D721Med (cell line): ENCODE measurements at regions not wholly inside any gene's neighbourhood (a gene's known extent, or its start where the extent isn't known, plus 50 kb on each side); places are given as distances from the start of the nearest gene placed in this dataset.

Experiments
- DNase-seq: peaks from one replicate; pipeline ENCODE4 v3.0.0; 2011; ENCODE audit warnings: low spot score; ENCODE audit not compliant: insufficient read length
- FAIRE-seq: peaks from 2 replicates; lab custom pipeline; 2011; peaks lifted over from hg19 to GRCh38; lab: Jason Lieb, UNC
- CTCF ChIP-seq: IDR thresholded peaks from 2 replicates; pipeline ENCODE4 v1.5.1; 2012; ENCODE audit warnings: mild to moderate bottlenecking, control low read depth; ENCODE audit not compliant: insufficient read depth; ENCODE audit errors: missing control alignments

GRCh38 chr12:38469715-38470114, 153.1 kb downstream of the ALG10B start:
- no peak for DNase-seq
- FAIRE-seq: no peak

GRCh38 chr12:38477340-38478090, 160.9 kb downstream of the ALG10B start:
- no peak for DNase-seq
- FAIRE-seq: no peak
- no peak for TF ChIP-seq CTCF

More at GRCh38 chr12:38469715-38470114, 153.1 kb downstream of the ALG10B start:
- TF ChIP-seq CTCF: no peak

- DNase-seq (no peak), FAIRE-seq (no peak)
- TF ChIP-seq CTCF: no peak
Observed at GRCh38 chr12:38480594-38480993, 164.0 kb downstream of the ALG10B start.

- no peak for TF ChIP-seq CTCF
- FAIRE-seq (no peak), DNase-seq (no peak)
Observed at GRCh38 chr12:38484821-38485449, 168.4 kb downstream of the ALG10B start.

- FAIRE-seq: no peak
- no peak for DNase-seq
- TF ChIP-seq CTCF: no peak
Observed at GRCh38 chr12:38488866-38489265, 172.3 kb downstream of the ALG10B start.

GRCh38 chr12:38490073-38490472, 173.5 kb downstream of the ALG10B start:
- TF ChIP-seq CTCF: no peak
- DNase-seq (no peak), FAIRE-seq (no peak)

GRCh38 chr12:38490941-38491340, 174.4 kb downstream of the ALG10B start:
- FAIRE-seq (no peak), DNase-seq (no peak)
- TF ChIP-seq CTCF: no peak
